GM20000 (cell line): ENCODE measurements at regions not wholly inside any gene's neighbourhood (a gene's known extent, or its start where the extent isn't known, plus 50 kb on each side); places are given as distances from the start of the nearest gene placed in this dataset.

ENCODE experiments used
- DNase-seq: peaks from one replicate; pipeline ENCODE4 v3.0.0; 2012; ENCODE audit warnings: low spot score
- CTCF ChIP-seq: IDR thresholded peaks from 2 replicates; pipeline ENCODE4 v1.5.1; 2012; ENCODE audit warnings: mild to moderate bottlenecking, control low read depth; ENCODE audit errors: extremely low read depth, missing control alignments

GRCh38 chr4:156614536-156614935, 357.1 kb downstream of the PDGFC start:
- no peak for TF ChIP-seq CTCF

GRCh38 chr4:156609421-156609820, 362.2 kb downstream of the PDGFC start:
- no peak for DNase-seq
- no peak for TF ChIP-seq CTCF

More at GRCh38 chr4:156614536-156614935, 357.1 kb downstream of the PDGFC start:
- no peak for DNase-seq

- no peak for DNase-seq
- no peak for TF ChIP-seq CTCF
These were observed 362.9 kb downstream of the PDGFC start for GRCh38 chr4:156608651-156609050.

- no peak for DNase-seq
- TF ChIP-seq CTCF, result no peak
These were observed 364.1 kb downstream of the PDGFC start for GRCh38 chr4:156607478-156607857.

- no peak for TF ChIP-seq CTCF
These were observed 364.8 kb downstream of the PDGFC start for GRCh38 chr4:156606554-156607477.

GRCh38 chr4:156598138-156598681, 373.4 kb downstream of the PDGFC start:
- TF ChIP-seq CTCF, result no peak
- no peak for DNase-seq

More at GRCh38 chr4:156606554-156607477, 364.8 kb downstream of the PDGFC start:
- no peak for DNase-seq

- TF ChIP-seq CTCF, result no peak
These were observed 374.8 kb downstream of the PDGFC start for GRCh38 chr4:156596706-156597329.

More at GRCh38 chr4:156596706-156597329, 374.8 kb downstream of the PDGFC start:
- no peak for DNase-seq
